ENCODE measurements at regions not wholly inside any gene's neighbourhood (a gene's known extent, or its start where the extent isn't known, plus 50 kb on each side); places are given as distances from the start of the nearest gene placed in this dataset.

GRCh38 chr6:19538096-19538495 is 299.1 kb upstream of the ID4 start:
- TF ChIP-seq ZNF274 (IDR thresholded peaks at IDR 0.05; ENCODE audit: low read depth, low read length) (no peak), YY1 (IDR thresholded peaks at IDR 0.05; ENCODE audit: insufficient read depth, insufficient read length) (no peak), SUZ12 (IDR thresholded peaks at IDR 0.05; ENCODE audit: extremely low read depth, insufficient read depth, insufficient read length) (no peak)

Measured in NT2/D1 (cell line).